ENCODE measurements at regions not wholly inside any gene's neighbourhood (a gene's known extent, or its start where the extent isn't known, plus 50 kb on each side); places are given as distances from the start of the nearest gene placed in this dataset.
"Not testable (repeated sequence)": the region's sequence is repeated elsewhere in the genome, so short reads cannot be mapped to it uniquely, and the experiment has no call there.

GRCh38 chr10:28186887-28187578 is 115.8 kb downstream of the MPP7 start:
- DNase-seq = no peak

GRCh38 chr10:28186461-28186860 is 116.4 kb downstream of the MPP7 start:
- DNase-seq = no peak

- DNase-seq = no peak
Measured at GRCh38 chr10:28184810-28185209, 118.1 kb downstream of the MPP7 start.

GRCh38 chr10:28181478-28182096 is 121.3 kb downstream of the MPP7 start:
- no peak for DNase-seq

GRCh38 chr10:28180654-28181053 is 122.2 kb downstream of the MPP7 start:
- no peak for DNase-seq

GRCh38 chr10:28179743-28180099 is 123.1 kb downstream of the MPP7 start:
- DNase-seq = no peak

GRCh38 chr10:28179006-28179742 is 123.7 kb downstream of the MPP7 start:
- no peak for DNase-seq

- no peak for DNase-seq
Measured at GRCh38 chr10:28177944-28178637, 124.8 kb downstream of the MPP7 start.

GRCh38 chr10:28176498-28176897 is 126.4 kb downstream of the MPP7 start:
- DNase-seq = not testable (repeated sequence)

GRCh38 chr10:28172223-28172610 is 130.6 kb downstream of the MPP7 start:
- no peak for DNase-seq

GRCh38 chr10:28171468-28172222 is 131.2 kb downstream of the MPP7 start:
- no peak for DNase-seq

- no peak for DNase-seq
Measured at GRCh38 chr10:28169525-28169924, 133.3 kb downstream of the MPP7 start.

- no peak for DNase-seq
Measured at GRCh38 chr10:28160866-28161405, 141.9 kb downstream of the MPP7 start.

- no peak for DNase-seq
Measured at GRCh38 chr10:28157379-28157778, 145.5 kb downstream of the MPP7 start.

- DNase-seq = no peak
Measured at GRCh38 chr10:28155726-28156125, 147.1 kb downstream of the MPP7 start.

GRCh38 chr10:28151636-28152035 is 151.2 kb downstream of the MPP7 start:
- DNase-seq = no peak

GRCh38 chr10:28149746-28150145 is 150.9 kb upstream of the ODAD2 start:
- DNase-seq = no peak

- DNase-seq = no peak
Measured at GRCh38 chr10:28147706-28148105, 148.8 kb upstream of the ODAD2 start.

GRCh38 chr10:28139138-28139537 is 140.3 kb upstream of the ODAD2 start:
- DNase-seq = no peak

- DNase-seq = no peak
Measured at GRCh38 chr10:28137907-28138880, 139.3 kb upstream of the ODAD2 start.

- DNase-seq = no peak
Measured at GRCh38 chr10:28135258-28135657, 136.4 kb upstream of the ODAD2 start.

All from SIG-M5 (cell line).